ENCODE measurements at regions not wholly inside any gene's neighbourhood (a gene's known extent, or its start where the extent isn't known, plus 50 kb on each side); places are given as distances from the start of the nearest gene placed in this dataset.

DNA sequence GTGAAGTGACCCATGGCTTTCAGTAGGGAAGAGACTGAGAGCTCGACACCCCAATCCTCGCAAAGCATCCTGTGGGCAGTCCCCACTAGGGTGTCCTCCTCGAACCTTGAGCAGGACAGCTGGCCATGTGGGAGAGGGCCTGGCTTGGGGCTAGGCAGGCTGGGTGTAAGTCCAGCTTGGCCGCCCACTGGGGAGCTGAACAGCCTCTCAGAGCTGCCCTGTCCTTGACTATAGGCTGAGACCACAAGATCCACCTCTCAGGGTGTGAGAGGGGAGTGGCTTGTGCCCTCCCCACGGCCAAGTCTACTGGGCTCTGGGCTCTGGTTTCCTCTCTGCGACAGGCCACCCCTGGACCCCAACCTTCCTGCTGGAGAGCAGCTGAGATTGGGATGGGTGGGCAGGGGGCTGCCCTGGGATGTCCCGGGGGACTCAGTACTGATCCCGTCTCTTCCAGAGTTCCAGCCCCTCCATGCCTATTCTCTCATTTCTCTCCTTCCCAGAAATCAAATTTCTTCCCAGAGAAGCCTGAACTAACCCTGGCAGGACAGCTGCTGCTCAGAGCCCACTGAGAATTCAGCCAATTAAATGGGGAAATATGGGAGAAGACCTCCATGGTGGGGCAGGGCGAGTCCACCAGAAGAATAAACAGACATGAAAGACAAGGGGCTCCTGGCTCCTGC is 282.9 kb downstream of the PTPRU start:
- H3K9me2 ChIP-seq (replicated peaks; ENCODE audit: low read depth, low read length) = no peaks in the 10 kb centered on the region
- no peaks in the 10 kb centered on the region for H3K27me3 ChIP-seq (ENCODE audit: insufficient read depth, low read length, poor library complexity, severe bottlenecking)
- no peak for TF ChIP-seq EZH2phosphoT487 (IDR thresholded peaks at IDR 0.05; ENCODE audit: borderline replicate concordance)
- TF ChIP-seq, protein P1, sequence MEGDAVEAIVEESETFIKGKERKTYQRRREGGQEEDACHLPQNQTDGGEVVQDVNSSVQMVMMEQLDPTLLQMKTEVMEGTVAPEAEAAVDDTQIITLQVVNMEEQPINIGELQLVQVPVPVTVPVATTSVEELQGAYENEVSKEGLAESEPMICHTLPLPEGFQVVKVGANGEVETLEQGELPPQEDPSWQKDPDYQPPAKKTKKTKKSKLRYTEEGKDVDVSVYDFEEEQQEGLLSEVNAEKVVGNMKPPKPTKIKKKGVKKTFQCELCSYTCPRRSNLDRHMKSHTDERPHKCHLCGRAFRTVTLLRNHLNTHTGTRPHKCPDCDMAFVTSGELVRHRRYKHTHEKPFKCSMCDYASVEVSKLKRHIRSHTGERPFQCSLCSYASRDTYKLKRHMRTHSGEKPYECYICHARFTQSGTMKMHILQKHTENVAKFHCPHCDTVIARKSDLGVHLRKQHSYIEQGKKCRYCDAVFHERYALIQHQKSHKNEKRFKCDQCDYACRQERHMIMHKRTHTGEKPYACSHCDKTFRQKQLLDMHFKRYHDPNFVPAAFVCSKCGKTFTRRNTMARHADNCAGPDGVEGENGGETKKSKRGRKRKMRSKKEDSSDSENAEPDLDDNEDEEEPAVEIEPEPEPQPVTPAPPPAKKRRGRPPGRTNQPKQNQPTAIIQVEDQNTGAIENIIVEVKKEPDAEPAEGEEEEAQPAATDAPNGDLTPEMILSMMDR (conservative IDR thresholded peaks at IDR 0.05; ENCODE audit: low read length) = no peak
- H3K4me1 ChIP-seq (ENCODE audit: insufficient read depth, low read length, poor library complexity, severe bottlenecking) = no peaks in the 10 kb centered on the region
- H3K4me2 ChIP-seq (ENCODE audit: low read depth, low read length, poor library complexity, severe bottlenecking) = no peak overlapping the region
- no peaks in the 10 kb centered on the region for H3K36me3 ChIP-seq (ENCODE audit: insufficient read depth, low read length)
- no peak overlapping the region for H2AFZ ChIP-seq (ENCODE audit: low read length)
- no peaks in the 10 kb centered on the region for H4K20me1 ChIP-seq (ENCODE audit: insufficient read depth, low read length, poor library complexity, severe bottlenecking)
- H3K9me3 ChIP-seq (ENCODE audit: insufficient read depth, low read depth, low read length) = peaks cover 5% of the 10 kb centered on the region; the same call in 1 of the 2 replicates
- no peak overlapping the region for H3K4me3 ChIP-seq (ENCODE audit: low read length, poor library complexity, severe bottlenecking)
- no peak overlapping the region for H3K9ac ChIP-seq (ENCODE audit: low read depth, low read length, poor library complexity, severe bottlenecking)
- H3F3A ChIP-seq (ENCODE audit: low read depth) = no peaks in the 10 kb centered on the region
- H3K79me2 ChIP-seq (ENCODE audit: insufficient read depth, low read length) = no peaks in the 10 kb centered on the region

DNA sequence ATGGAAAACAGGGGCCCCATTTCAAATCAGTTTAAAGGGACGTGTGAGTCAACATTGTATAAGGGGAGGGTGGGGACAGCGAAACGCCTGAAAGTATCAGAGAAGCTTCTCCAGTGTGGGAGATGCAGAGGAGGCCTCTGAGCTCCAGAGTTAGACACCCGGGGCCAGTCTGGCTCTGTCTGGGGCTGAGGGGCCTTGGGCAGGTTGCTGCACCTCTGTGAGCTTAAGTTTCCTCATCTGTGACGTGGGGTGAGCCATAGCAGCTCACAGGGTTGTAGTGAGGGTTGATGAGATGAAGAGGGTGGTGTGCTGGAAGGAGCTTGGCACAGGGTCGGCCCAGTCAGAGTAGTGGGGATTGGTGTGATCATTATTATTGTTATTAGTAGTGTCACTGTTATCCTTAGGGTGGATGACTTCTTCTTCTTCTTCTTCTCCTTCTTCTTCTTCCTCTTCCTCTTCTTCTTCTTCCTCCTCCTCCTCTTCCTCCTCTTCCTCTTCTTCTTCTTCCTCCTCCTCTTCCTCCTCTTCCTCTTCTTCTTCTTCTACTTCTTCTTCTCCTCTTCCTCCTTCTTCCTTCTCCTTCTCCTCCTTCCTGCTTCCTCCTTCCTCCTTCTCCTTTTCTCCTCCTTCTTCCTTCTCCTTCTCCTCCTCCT is 282.0 kb downstream of the PTPRU start:
- no peaks in the 10 kb centered on the region for H4K20me1 ChIP-seq (ENCODE audit: insufficient read depth, low read length, poor library complexity, severe bottlenecking)
- H3K9ac ChIP-seq (ENCODE audit: low read depth, low read length, poor library complexity, severe bottlenecking) = no peak overlapping the region
- H3K4me2 ChIP-seq (ENCODE audit: low read depth, low read length, poor library complexity, severe bottlenecking) = no peak overlapping the region
- H3K4me1 ChIP-seq (ENCODE audit: insufficient read depth, low read length, poor library complexity, severe bottlenecking) = no peaks in the 10 kb centered on the region
- TF ChIP-seq, protein P1 (conservative IDR thresholded peaks at IDR 0.05; ENCODE audit: low read length) = no peak
- TF ChIP-seq EZH2phosphoT487 (IDR thresholded peaks at IDR 0.05; ENCODE audit: borderline replicate concordance) = no peak
- no peaks in the 10 kb centered on the region for H3K79me2 ChIP-seq (ENCODE audit: insufficient read depth, low read length)
- peaks cover 5% of the 10 kb centered on the region; the same call in 1 of the 2 replicates for H3K9me3 ChIP-seq (ENCODE audit: insufficient read depth, low read depth, low read length)
- no peak overlapping the region for H3K4me3 ChIP-seq (ENCODE audit: low read length, poor library complexity, severe bottlenecking)
- no peaks in the 10 kb centered on the region for H3K36me3 ChIP-seq (ENCODE audit: insufficient read depth, low read length)
- no peaks in the 10 kb centered on the region for H3K27me3 ChIP-seq (ENCODE audit: insufficient read depth, low read length, poor library complexity, severe bottlenecking)
- H2AFZ ChIP-seq (ENCODE audit: low read length) = no peak overlapping the region
- no peaks in the 10 kb centered on the region for H3K9me2 ChIP-seq (replicated peaks; ENCODE audit: low read depth, low read length)
- no peaks in the 10 kb centered on the region for H3F3A ChIP-seq (ENCODE audit: low read depth)

DNA sequence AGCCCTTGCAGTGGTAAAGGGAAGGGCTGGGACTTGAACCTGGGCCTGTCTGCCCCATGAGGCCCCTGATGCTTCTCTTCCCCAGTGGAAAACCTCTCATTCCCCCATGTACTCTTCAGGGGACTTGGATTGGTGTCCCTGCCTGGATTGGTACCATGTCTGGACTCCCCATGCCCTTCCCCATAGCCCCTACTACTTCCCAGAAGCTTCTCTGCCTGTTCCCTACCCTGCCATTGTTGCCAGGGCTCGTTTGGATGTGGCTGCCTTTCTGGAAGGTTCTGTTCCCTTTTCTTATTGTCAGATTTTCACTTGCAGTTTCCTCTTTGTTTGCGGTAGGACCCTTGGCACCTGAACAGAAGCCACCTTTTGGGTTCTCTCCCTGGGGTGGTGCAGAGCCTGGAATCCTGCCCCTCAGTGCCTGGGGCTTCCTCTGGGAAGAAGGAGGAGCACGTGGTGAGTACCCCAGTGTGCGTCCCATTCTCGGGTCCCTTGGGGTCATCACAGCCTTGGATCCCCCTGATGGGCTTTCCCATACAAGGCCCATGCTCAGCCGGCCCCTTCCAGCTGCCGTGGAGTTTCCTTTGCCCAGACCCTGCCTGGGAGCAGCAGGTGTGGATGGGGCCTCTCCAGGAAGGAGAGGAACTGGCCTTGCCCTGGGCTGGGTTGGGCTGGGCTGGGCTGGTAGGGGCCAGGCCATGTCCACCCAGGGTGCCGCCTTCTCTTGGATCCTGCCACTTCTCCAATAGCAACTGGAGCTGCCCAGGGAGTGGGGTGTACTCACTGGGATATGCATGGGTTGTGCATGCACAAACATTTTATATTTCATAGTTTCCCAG is 281.1 kb downstream of the PTPRU start:
- no peaks in the 10 kb centered on the region for H3K36me3 ChIP-seq (ENCODE audit: insufficient read depth, low read length)
- no peaks in the 10 kb centered on the region for H3F3A ChIP-seq (ENCODE audit: low read depth)
- H3K27me3 ChIP-seq (ENCODE audit: insufficient read depth, low read length, poor library complexity, severe bottlenecking) = no peaks in the 10 kb centered on the region

More for the DNA sequence above, 281.1 kb downstream of the PTPRU start:
- TF ChIP-seq, protein P1 (conservative IDR thresholded peaks at IDR 0.05; ENCODE audit: low read length) = no peak
- TF ChIP-seq EZH2phosphoT487 (IDR thresholded peaks at IDR 0.05; ENCODE audit: borderline replicate concordance) = no peak
- Histone ChIP-seq H3K9ac (ENCODE audit: low read depth, low read length, poor library complexity, severe bottlenecking) (no peak overlapping the region), H3K9me2 (replicated peaks; ENCODE audit: low read depth, low read length) (no peaks in the 10 kb centered on the region), H3K79me2 (ENCODE audit: insufficient read depth, low read length) (no peaks in the 10 kb centered on the region), H3K4me2 (ENCODE audit: low read depth, low read length, poor library complexity, severe bottlenecking) (no peak overlapping the region), H3K9me3 (ENCODE audit: insufficient read depth, low read depth, low read length) (peaks cover 5% of the 10 kb centered on the region; the same call in 1 of the 2 replicates), H4K20me1 (ENCODE audit: insufficient read depth, low read length, poor library complexity, severe bottlenecking) (no peaks in the 10 kb centered on the region), H2AFZ (ENCODE audit: low read length) (no peak overlapping the region), H3K4me1 (ENCODE audit: insufficient read depth, low read length, poor library complexity, severe bottlenecking) (no peaks in the 10 kb centered on the region), H3K4me3 (ENCODE audit: low read length, poor library complexity, severe bottlenecking) (no peak overlapping the region)
